ENCODE measurements at regions not wholly inside any gene's neighbourhood (a gene's known extent, or its start where the extent isn't known, plus 50 kb on each side); places are given as distances from the start of the nearest gene placed in this dataset.
"Not testable (repeated sequence)": the region's sequence is repeated elsewhere in the genome, so short reads cannot be mapped to it uniquely, and the experiment has no call there.

DNA sequence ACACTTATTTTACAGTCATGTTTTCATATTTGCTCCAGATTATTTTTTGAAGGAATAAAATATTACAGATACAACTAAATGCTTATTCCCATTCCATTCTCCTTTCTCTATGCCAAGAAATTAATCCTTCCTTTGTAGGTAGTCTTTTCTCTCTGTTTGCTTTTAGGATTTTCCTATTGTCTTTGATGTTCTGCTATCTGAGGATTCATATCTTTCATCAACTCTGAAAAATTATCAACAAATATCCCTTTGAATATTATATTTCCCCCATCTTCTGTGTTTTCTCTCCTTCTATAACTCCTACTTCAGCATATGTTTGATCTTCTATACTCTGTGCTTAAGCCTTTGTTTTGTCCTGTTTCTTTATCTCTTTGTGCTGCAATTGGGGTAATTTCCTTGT, 260.4 kb upstream of the RBMS1 start:
- ATAC-seq (ENCODE audit: low read depth) (no peak), DNase-seq (ENCODE audit: low spot score in 2 of 2) (no peak)
- Mint-ChIP-seq H3K9me3 (peaks cover 4% of the 10 kb centered on the region), H3K27me3 (peaks cover 6% of the 10 kb centered on the region), H3K4me3 (no peak overlapping the region), H3K4me1 (no peaks in the 10 kb centered on the region), H3K27ac (no peak overlapping the region), H3K36me3 (no peaks in the 10 kb centered on the region)

DNA sequence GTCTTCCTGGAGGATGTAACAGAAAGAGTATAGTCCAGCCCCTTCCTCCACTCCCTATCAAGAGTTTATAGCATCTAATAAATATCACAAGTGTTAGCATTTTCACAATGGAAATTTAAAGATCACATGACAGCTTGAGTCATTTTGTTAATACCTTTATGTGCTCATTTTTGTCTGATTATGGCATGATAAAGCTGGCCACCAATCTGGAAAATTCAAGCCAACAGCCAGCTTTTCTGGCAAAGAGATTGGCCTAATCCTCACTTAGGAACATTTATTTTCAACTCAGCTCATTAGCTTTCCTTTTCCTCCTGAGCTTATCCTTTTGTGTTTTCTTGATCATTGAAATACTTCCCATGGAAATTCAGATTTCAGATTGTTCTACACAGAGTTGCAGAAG, 262.9 kb upstream of the RBMS1 start:
- H3K9me3 Mint-ChIP-seq: peaks cover 5% of the 10 kb centered on the region
- no peak overlapping the region for H3K27ac Mint-ChIP-seq
- H3K36me3 Mint-ChIP-seq: no peaks in the 10 kb centered on the region
- no peak for DNase-seq (ENCODE audit: low spot score in 2 of 2)
- no peak overlapping the region for H3K4me3 Mint-ChIP-seq
- no peak for ATAC-seq (ENCODE audit: low read depth)
- peaks cover 2% of the 10 kb centered on the region for H3K27me3 Mint-ChIP-seq
- H3K4me1 Mint-ChIP-seq: no peaks in the 10 kb centered on the region

DNA sequence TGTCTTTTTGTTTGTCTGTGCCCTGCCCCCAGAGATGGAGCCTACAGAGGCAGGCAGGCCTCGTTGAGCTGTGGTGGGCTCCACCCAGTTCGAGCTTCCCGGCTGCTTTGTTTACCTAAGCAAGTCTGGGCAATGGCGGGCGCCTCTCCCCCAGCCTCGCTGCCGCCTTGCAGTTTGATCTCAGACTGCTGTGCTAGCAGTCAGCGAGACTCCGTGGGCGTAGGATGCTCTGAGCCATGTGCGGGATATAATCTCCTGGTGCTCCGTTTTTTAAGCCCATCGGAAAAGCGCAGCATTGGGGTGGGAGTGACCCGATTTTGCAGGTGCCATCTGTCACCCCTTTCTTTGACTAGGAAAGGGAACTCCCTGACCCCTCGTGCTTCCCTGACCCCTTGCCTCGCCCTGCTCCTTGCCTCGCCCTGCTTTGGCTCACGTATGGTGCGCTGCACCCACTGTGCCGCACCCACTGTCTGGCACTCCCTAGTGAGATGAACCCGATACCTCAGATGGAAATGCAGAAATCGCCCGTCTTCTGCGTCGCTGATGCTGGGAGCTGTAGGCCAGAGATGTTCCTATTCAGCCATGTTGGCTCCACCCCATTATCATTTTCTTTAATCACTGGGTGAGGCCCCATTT, 269.0 kb upstream of the RBMS1 start:
- not testable (repeated sequence) for H3K9me3 Mint-ChIP-seq; DNase-seq (ENCODE audit: low spot score in 2 of 2); H3K4me1 Mint-ChIP-seq; H3K36me3 Mint-ChIP-seq; H3K4me3 Mint-ChIP-seq; ATAC-seq (ENCODE audit: low read depth); H3K27ac Mint-ChIP-seq
- H3K27me3 Mint-ChIP-seq: peaks cover 11% of the 10 kb centered on the region

DNA sequence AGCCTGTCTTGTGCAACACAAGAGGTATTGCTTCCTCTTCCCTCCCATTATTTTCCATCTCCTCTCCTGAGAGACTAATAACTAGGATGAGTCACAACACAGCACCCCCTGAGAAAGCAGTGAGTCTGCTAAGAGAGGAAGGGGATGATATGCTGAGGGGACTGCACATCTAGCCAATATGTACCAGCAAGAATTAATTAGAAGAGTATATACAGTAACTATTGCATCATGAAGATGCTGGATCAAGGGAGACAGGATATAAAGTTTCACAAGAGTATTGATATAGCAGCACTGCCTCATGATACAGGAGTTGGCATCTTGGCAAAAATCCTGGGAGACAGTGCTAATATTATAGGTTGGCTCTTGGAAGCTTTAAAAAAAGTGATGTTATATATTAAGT, 289.9 kb upstream of the RBMS1 start:
- H3K27ac Mint-ChIP-seq: no peak overlapping the region
- ATAC-seq (ENCODE audit: low read depth): no peak
- peaks cover 8% of the 10 kb centered on the region for H3K9me3 Mint-ChIP-seq
- H3K4me3 Mint-ChIP-seq: no peak overlapping the region
- no peaks in the 10 kb centered on the region for H3K36me3 Mint-ChIP-seq
- H3K27me3 Mint-ChIP-seq: no peaks in the 10 kb centered on the region
- no peak for DNase-seq (ENCODE audit: low spot score in 2 of 2)
- H3K4me1 Mint-ChIP-seq: no peaks in the 10 kb centered on the region

DNA sequence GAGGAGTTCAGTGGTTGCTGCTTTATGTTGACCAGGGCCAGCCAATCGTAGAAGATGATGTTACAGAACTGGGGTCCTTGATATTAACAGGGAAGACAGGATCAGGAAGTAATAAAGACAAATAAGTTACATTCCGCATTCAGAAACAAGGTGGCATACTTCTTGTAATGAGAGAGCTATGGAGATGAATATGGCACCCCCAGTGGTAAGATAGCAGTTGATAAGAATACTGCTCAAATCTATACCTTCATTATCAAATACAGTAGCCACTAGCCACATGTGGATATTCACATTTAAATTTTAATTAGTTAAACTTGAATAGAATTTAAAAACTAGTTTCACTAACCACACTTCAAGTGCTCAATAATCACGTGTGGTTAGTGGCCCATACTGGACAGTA, 290.4 kb upstream of the RBMS1 start:
- DNase-seq (ENCODE audit: low spot score in 2 of 2) (no peak), ATAC-seq (ENCODE audit: low read depth) (no peak)
- peaks cover 7% of the 10 kb centered on the region for H3K9me3 Mint-ChIP-seq
- no peak overlapping the region for H3K4me3 Mint-ChIP-seq
- H3K4me1 Mint-ChIP-seq: no peaks in the 10 kb centered on the region
- H3K27me3 Mint-ChIP-seq: no peaks in the 10 kb centered on the region
- H3K27ac Mint-ChIP-seq: no peak overlapping the region
- no peaks in the 10 kb centered on the region for H3K36me3 Mint-ChIP-seq

- ATAC-seq (ENCODE audit: low read depth): no peak
Measured at GRCh38 chr2:160790738-160791137, 297.1 kb upstream of the RBMS1 start.

DNA sequence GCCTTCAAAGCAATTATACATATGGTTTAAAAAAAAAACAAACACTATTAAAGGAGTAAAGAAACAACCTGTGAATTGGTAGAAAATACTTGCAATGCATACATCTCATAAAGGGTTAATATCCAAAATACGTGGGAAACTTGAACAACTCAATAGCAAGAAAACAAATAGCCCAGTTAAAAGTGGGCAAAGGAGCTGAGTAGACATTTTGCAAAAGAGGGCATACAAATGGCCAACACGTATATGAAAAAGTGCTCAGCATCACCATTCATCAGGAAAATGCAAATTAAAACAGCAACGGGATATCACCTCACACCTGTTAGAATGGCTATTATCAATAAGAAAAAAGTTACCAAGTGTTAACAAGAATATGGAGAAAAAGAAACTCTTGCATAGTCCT, 298.3 kb upstream of the RBMS1 start:
- DNase-seq (ENCODE audit: low spot score in 2 of 2): no peak
- ATAC-seq (ENCODE audit: low read depth): no peak
- H3K27ac Mint-ChIP-seq: no peak overlapping the region
- no peaks in the 10 kb centered on the region for H3K9me3 Mint-ChIP-seq
- H3K4me1 Mint-ChIP-seq: no peaks in the 10 kb centered on the region
- H3K4me3 Mint-ChIP-seq: no peak overlapping the region
- peaks cover 1% of the 10 kb centered on the region for H3K27me3 Mint-ChIP-seq
- no peaks in the 10 kb centered on the region for H3K36me3 Mint-ChIP-seq

More at GRCh38 chr2:160790738-160791137, 297.1 kb upstream of the RBMS1 start:
- Mint-ChIP-seq H3K27me3 (peaks cover 1% of the 10 kb centered on the region), H3K4me3 (no peak overlapping the region), H3K27ac (no peak overlapping the region), H3K36me3 (no peaks in the 10 kb centered on the region), H3K4me1 (no peaks in the 10 kb centered on the region), H3K9me3 (no peaks in the 10 kb centered on the region)
- no peak for DNase-seq (ENCODE audit: low spot score in 2 of 2)

GRCh38 chr2:160792837-160793236, 299.2 kb upstream of the RBMS1 start:
- ATAC-seq (ENCODE audit: low read depth): no peak
- H3K9me3 Mint-ChIP-seq: peaks cover 3% of the 10 kb centered on the region
- no peak overlapping the region for H3K4me3 Mint-ChIP-seq
- no peaks in the 10 kb centered on the region for H3K4me1 Mint-ChIP-seq
- no peak for DNase-seq (ENCODE audit: low spot score in 2 of 2)
- H3K27ac Mint-ChIP-seq: no peak overlapping the region
- H3K36me3 Mint-ChIP-seq: no peaks in the 10 kb centered on the region
- H3K27me3 Mint-ChIP-seq: peaks cover 1% of the 10 kb centered on the region

DNA sequence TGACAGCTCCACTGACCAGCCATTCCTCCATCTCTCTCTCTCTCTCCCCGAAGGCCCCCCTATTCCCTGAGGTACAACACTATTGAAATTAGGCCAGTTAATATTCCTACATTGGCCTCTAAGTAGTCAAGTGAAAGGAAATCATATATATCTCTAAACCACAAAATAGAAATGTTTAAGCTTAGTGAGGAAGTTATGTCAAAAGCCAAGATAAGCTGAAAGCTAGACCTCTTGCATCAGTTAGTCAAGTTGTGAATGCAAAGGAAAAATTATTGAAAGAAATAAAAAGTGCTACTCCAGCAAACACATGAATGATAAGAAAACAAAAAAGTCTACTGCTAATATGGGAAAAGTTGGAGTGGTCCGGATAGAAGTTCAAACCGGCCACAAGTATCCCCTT, 301.3 kb upstream of the RBMS1 start:
- ATAC-seq (ENCODE audit: low read depth) (no peak), DNase-seq (ENCODE audit: low spot score in 2 of 2) (no peak)
- Mint-ChIP-seq H3K4me3 (no peak overlapping the region), H3K27ac (no peak overlapping the region), H3K36me3 (no peaks in the 10 kb centered on the region), H3K27me3 (no peaks in the 10 kb centered on the region), H3K9me3 (peaks cover 3% of the 10 kb centered on the region), H3K4me1 (no peaks in the 10 kb centered on the region)

- H3K36me3 Mint-ChIP-seq: no peaks in the 10 kb centered on the region
- peaks cover 2% of the 10 kb centered on the region for H3K9me3 Mint-ChIP-seq
- no peak overlapping the region for H3K4me3 Mint-ChIP-seq
- no peak overlapping the region for H3K27ac Mint-ChIP-seq
- no peaks in the 10 kb centered on the region for H3K4me1 Mint-ChIP-seq
- ATAC-seq (ENCODE audit: low read depth): no peak
- H3K27me3 Mint-ChIP-seq: no peaks in the 10 kb centered on the region
- DNase-seq (ENCODE audit: low spot score in 2 of 2): no peak
Measured at GRCh38 chr2:160803881-160804280, 310.3 kb upstream of the RBMS1 start.

DNA sequence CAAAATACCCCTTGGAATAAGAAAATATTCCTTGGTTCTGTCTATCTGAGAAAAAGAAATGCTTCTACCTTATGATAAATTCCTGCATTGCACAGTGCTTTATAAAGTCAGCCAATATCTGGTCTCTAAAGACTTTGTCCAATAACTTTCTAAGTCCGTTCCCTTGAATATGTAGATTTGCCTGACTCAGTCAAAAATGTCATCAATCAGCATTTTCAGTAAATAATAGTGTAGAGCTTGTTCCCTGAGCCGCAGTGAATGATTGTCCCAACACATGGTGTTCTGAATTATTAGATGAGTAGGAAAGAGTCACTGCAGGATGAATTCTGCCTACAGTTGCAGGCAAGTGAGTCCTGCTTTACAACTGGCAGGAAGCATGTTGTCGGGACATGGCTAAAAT, 316.8 kb upstream of the RBMS1 start:
- no peak overlapping the region for H3K27ac Mint-ChIP-seq
- no peaks in the 10 kb centered on the region for H3K36me3 Mint-ChIP-seq
- H3K9me3 Mint-ChIP-seq: peaks cover 2% of the 10 kb centered on the region
- peaks cover 3% of the 10 kb centered on the region for H3K27me3 Mint-ChIP-seq
- no peak overlapping the region for H3K4me3 Mint-ChIP-seq
- DNase-seq (ENCODE audit: low spot score in 2 of 2) (no peak), ATAC-seq (ENCODE audit: low read depth) (no peak)
- H3K4me1 Mint-ChIP-seq: no peaks in the 10 kb centered on the region

GRCh38 chr2:160812830-160813505, 319.4 kb upstream of the RBMS1 start:
- no peaks in the 10 kb centered on the region for H3K9me3 Mint-ChIP-seq
- no peak overlapping the region for H3K27ac Mint-ChIP-seq
- H3K36me3 Mint-ChIP-seq: no peaks in the 10 kb centered on the region
- peaks cover 3% of the 10 kb centered on the region for H3K27me3 Mint-ChIP-seq
- DNase-seq (ENCODE audit: low spot score in 2 of 2): no peak
- no peak for ATAC-seq (ENCODE audit: low read depth)
- H3K4me3 Mint-ChIP-seq: no peak overlapping the region
- H3K4me1 Mint-ChIP-seq: no peaks in the 10 kb centered on the region

- no peaks in the 10 kb centered on the region for H3K4me1 Mint-ChIP-seq
- H3K36me3 Mint-ChIP-seq: no peaks in the 10 kb centered on the region
- no peak overlapping the region for H3K4me3 Mint-ChIP-seq
- peaks cover 3% of the 10 kb centered on the region for H3K27me3 Mint-ChIP-seq
- ATAC-seq (ENCODE audit: low read depth): no peak
- no peaks in the 10 kb centered on the region for H3K9me3 Mint-ChIP-seq
- H3K27ac Mint-ChIP-seq: no peak overlapping the region
- no peak for DNase-seq (ENCODE audit: low spot score in 2 of 2)
Measured at GRCh38 chr2:160813506-160813858, 319.9 kb upstream of the RBMS1 start.

DNA sequence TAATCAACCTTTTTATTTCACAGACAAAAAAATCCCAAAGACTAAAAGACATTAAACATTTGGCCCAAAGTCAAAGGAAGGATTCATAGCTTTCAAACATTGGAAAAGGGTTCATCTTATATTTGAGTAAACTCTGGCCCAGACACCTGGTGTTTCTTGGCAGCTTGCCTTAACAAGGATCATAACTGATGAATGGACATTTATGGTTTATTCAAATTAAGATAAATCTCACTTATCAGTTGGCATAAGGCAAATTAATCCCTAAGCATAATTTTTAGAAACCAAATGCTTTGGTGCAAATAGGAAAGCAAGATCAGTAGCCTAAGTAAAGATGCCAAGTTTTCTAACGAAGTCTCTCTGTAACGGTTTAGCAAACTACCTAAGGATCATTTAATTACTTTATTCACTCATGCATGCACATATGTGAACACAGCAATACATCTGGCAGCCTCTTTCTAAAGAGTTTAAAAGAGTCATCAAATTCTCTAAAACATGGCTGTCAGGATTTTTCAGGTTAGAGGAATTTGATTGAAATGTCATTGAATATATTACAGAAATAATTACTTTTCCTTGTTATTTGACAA, 323.4 kb upstream of the RBMS1 start:
- peaks cover 1% of the 10 kb centered on the region for H3K9me3 Mint-ChIP-seq
- no peak for DNase-seq (ENCODE audit: low spot score in 2 of 2)
- no peak overlapping the region for H3K4me3 Mint-ChIP-seq
- peaks cover 3% of the 10 kb centered on the region for H3K27me3 Mint-ChIP-seq
- H3K27ac Mint-ChIP-seq: no peak overlapping the region
- H3K36me3 Mint-ChIP-seq: no peaks in the 10 kb centered on the region
- no peaks in the 10 kb centered on the region for H3K4me1 Mint-ChIP-seq
- ATAC-seq (ENCODE audit: low read depth): no peak

DNA sequence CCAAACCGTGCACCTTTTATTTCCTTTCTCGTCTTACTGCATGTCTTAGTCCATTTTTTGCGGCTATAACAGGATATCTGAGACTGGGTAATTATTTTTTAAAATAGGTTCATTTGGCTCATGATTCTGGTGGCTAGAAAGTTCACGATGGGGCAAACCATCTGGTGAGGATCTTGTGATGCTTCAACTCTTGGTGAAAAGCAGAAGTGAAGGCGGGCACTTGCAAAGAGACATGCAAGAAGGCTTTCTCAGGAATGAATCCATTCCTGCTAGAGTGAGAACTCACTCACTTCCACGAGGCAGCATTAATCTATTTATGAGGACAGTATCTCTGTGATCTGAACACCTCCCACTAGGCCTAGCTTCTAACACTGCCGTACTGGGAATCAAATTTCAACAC, 327.1 kb upstream of the RBMS1 start:
- no peaks in the 10 kb centered on the region for H3K4me1 Mint-ChIP-seq
- no peak for DNase-seq (ENCODE audit: low spot score in 2 of 2)
- H3K36me3 Mint-ChIP-seq: peaks cover 2% of the 10 kb centered on the region
- ATAC-seq (ENCODE audit: low read depth): no peak
- H3K9me3 Mint-ChIP-seq: peaks cover 27% of the 10 kb centered on the region
- no peak overlapping the region for H3K27ac Mint-ChIP-seq
- H3K4me3 Mint-ChIP-seq: no peak overlapping the region
- H3K27me3 Mint-ChIP-seq: peaks cover 2% of the 10 kb centered on the region

All from memory B cell (primary cell).